GM04504 (cell line): ENCODE measurements at regions not wholly inside any gene's neighbourhood (a gene's known extent, or its start where the extent isn't known, plus 50 kb on each side); places are given as distances from the start of the nearest gene placed in this dataset.
A peak's percentile ranks its signal among the peaks of the same experiment; 100 is the strongest.
"Not testable (repeated sequence)": the region's sequence is repeated elsewhere in the genome, so short reads cannot be mapped to it uniquely, and the experiment has no call there.

Source experiments
- DNase-seq: peaks from one replicate; pipeline ENCODE4 v3.0.0-alpha.2; 2012; ENCODE audit warnings: low read depth

GRCh38 chr15:39503526-39503925, 77.4 kb upstream of the THBS1 start:
- no peak for DNase-seq

- peak; percentile 67 for DNase-seq
Measured at GRCh38 chr15:39504808-39505207, 76.1 kb upstream of the THBS1 start.

- DNase-seq = no peak
Measured at GRCh38 chr15:39506146-39506545, 74.7 kb upstream of the THBS1 start.

GRCh38 chr15:39508536-39508935, 72.3 kb upstream of the THBS1 start:
- DNase-seq = no peak

- DNase-seq = no peak
Measured at GRCh38 chr15:39510001-39510701, 70.7 kb upstream of the THBS1 start.

- peak; percentile 76 for DNase-seq
Measured at GRCh38 chr15:39511000-39511915, 69.6 kb upstream of the THBS1 start.

GRCh38 chr15:39511916-39512260, 69.0 kb upstream of the THBS1 start:
- peak; percentile 72 for DNase-seq

GRCh38 chr15:39512643-39513042, 68.2 kb upstream of the THBS1 start:
- no peak for DNase-seq

GRCh38 chr15:39513936-39514335, 66.9 kb upstream of the THBS1 start:
- DNase-seq = no peak

- no peak for DNase-seq
Measured at GRCh38 chr15:39514933-39515332, 65.9 kb upstream of the THBS1 start.

- DNase-seq = no peak
Measured at GRCh38 chr15:39515765-39516164, 65.1 kb upstream of the THBS1 start.

GRCh38 chr15:39517122-39517855, 63.6 kb upstream of the THBS1 start:
- DNase-seq = no peak

- not testable (repeated sequence) for DNase-seq
Measured at GRCh38 chr15:39523968-39524367, 56.9 kb upstream of the THBS1 start.

GRCh38 chr15:39529457-39529856, 51.4 kb upstream of the THBS1 start:
- DNase-seq = no peak

GRCh38 chr15:39530480-39531342, 50.2 kb upstream of the THBS1 start:
- DNase-seq = peak; percentile 44
